ENCODE measurements at regions not wholly inside any gene's neighbourhood (a gene's known extent, or its start where the extent isn't known, plus 50 kb on each side); places are given as distances from the start of the nearest gene placed in this dataset.
A peak's percentile ranks its signal among the peaks of the same experiment; 100 is the strongest.

GRCh38 chr10:92756201-92757065, 66.7 kb downstream of the HHEX start:
- peak overlapping the region; percentile 55 for H3K27ac ChIP-seq
- TF ChIP-seq ZFX (IDR thresholded peaks at IDR 0.05; ENCODE audit: borderline replicate concordance) (no peak), CTCF (IDR thresholded peaks at IDR 0.05) (no peak)

DNA sequence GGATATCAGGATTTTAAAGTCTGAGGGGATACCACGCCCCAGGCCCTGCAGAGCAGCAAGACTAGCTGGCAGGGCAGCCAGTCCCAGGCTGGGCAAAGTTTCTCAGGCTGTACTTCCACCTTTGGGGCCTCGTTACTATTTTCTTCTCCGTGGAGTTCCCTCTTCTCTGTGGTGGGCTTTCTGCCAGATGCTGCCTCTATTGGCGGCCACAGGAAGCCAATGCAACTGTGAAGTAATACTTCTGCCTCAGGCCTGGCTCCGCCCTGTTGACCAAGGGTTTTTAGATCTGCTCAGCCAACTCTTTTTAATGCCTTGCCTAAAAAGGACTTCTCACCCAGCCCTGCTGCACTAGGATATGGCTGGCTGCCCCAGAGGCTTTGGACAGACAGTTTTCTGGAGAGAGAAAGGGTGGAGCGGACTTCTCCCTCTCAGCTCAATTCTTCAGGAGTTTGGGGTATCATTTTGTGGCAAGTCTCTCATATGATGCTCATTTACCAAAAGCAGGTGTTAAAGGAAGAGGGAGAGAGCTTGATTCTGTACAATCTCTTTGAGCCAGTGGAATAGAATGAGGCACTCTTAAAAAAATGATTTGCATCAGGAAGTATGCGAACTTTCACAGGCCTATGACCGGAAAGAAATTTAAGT, 67.4 kb downstream of the HHEX start:
- peak overlapping the region; percentile 55 for H3K27ac ChIP-seq
- TF ChIP-seq ZFX (IDR thresholded peaks at IDR 0.05; ENCODE audit: borderline replicate concordance) (no peak), CTCF (IDR thresholded peaks at IDR 0.05) (peak; percentile 35)

GRCh38 chr10:92757711-92758104, 68.0 kb downstream of the HHEX start:
- H3K27ac ChIP-seq: peak overlapping the region; percentile 55
- TF ChIP-seq CTCF (IDR thresholded peaks at IDR 0.05): no peak
- TF ChIP-seq ZFX (IDR thresholded peaks at IDR 0.05; ENCODE audit: borderline replicate concordance): no peak

DNA sequence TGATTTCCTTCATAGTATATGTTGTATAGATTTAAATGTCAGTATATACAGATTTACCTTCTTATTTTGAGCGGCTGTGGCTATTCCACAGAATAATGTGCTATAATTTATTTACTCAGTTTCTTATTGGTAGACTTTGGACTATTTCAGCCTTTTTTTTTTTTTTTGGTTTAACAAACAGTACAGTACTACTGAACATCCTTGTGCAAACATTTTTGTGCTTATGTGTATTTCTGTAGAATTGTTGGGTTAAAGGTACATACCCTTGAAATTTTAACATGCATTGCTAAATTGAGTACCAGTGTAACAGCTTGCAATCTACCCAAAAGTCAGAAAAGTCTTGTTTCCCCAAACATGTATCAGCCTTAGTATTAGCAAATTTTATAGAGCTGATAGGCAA, 68.8 kb downstream of the HHEX start:
- H3K27ac ChIP-seq: no peak overlapping the region
- no peak for TF ChIP-seq CTCF (IDR thresholded peaks at IDR 0.05)
- no peak for TF ChIP-seq ZFX (IDR thresholded peaks at IDR 0.05; ENCODE audit: borderline replicate concordance)

DNA sequence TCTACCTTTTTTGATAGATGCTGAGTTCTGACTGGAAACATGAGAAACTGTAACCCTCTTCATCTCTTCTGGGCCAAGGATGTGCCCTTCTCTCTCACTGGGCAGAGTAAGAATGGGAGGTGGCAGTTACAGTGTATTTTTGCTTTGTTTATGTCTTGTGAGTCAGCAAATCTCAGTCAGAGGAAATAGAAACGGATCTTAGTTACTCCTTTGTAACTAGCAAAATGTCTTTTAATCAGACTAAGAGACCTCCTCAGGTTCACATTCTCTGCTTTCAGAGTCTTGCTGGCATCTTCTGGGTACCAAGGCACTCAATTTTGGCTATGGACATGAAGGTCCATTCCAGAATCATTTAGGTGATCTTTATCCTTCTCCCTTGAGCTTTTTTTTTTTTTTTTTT, 70.9 kb downstream of the HHEX start:
- no peak overlapping the region for H3K27ac ChIP-seq
- TF ChIP-seq CTCF (IDR thresholded peaks at IDR 0.05) (no peak), ZFX (IDR thresholded peaks at IDR 0.05; ENCODE audit: borderline replicate concordance) (no peak)

DNA sequence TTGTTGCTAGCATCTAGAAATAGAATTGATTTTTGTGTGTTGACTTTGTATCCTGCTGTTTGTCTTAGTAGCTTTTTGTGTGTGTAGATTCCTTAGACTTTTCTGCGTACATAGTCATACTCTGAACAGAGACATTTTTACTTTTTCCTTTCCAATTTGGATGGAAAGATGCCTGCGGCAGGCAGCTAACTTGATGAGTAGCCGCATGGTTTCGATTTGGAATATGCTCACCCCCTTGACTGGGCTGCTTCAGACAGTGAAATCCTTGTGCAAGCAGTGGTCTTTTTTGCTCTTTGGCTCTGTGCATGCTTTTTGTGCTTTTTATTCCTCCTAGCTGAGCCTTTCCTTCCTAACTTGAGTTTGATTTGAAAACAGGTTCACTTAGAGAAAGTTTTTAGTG, 71.8 kb downstream of the HHEX start:
- no peak for TF ChIP-seq ZFX (IDR thresholded peaks at IDR 0.05; ENCODE audit: borderline replicate concordance)
- TF ChIP-seq CTCF (IDR thresholded peaks at IDR 0.05): no peak
- H3K27ac ChIP-seq: no peak overlapping the region

DNA sequence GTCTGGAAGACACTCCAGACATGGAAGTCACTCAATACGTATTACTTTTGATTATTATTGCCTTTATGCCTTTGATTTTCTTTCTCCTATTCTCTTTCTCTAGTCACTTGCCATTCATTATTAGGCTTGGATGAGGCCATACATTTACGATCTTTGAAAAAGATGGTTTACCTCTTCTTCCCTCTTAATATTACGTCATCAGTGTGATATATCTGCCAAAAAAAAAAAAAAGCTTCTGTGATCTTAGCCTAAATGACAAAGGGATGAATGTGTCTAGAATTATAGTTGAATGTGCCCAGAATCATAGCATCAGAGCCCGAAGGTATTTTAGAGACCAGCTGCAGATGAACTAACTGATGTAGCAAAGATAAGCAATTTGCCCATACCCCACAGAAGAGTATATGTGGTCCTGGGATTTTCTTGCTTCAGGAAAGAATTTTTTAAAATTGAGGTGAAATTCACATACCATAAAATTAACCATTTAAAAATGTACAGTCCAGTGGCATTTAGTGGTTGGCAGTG, 73.9 kb downstream of the HHEX start:
- H3K27ac ChIP-seq: no peak overlapping the region
- TF ChIP-seq ZFX (IDR thresholded peaks at IDR 0.05; ENCODE audit: borderline replicate concordance) (no peak), CTCF (IDR thresholded peaks at IDR 0.05) (no peak)

Data from 22Rv1 (cell line).